AG09319 (cell line): ENCODE measurements at regions not wholly inside any gene's neighbourhood (a gene's known extent, or its start where the extent isn't known, plus 50 kb on each side); places are given as distances from the start of the nearest gene placed in this dataset.

Experiments
- DNase-seq: peaks from one replicate; pipeline ENCODE4 v3.0.0-alpha.2; 2010; ENCODE audit warnings: low read depth; ENCODE audit errors: extremely low read depth
- TF ChIP-seq, protein P1 (sequence below): IDR thresholded peaks from 2 replicates; pipeline ENCODE4 v1.5.1; 2011; ENCODE audit warnings: low read depth, mild to moderate bottlenecking, inconsistent platforms, low read length, moderate library complexity

DNA sequence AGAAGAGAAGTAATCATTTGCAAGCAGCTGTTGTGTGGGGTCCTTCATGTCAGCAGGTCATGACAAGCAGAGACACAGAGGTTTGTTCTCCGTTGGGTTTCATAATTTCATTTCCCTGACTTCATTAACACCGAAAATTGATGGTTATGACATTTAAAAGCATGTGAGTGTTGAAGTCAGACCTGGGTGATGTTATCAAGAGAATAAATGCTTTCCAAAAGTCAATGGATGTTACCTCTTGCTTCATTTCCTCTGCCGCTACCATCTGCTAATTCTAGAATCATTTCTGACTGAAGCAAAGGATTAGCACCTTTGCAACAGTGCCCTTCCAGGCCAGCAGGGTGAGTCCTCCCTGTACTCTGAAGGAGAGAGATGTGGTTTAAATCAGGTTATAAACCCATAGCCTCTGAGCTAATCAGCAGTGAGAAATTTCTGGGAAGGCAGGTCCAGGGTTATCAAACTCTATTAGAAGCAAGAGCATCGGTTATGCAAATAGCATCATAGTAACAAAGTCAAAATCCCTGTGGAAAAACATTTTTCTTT is 446.2 kb downstream of the PIK3C3 start:
- TF ChIP-seq, protein P1, sequence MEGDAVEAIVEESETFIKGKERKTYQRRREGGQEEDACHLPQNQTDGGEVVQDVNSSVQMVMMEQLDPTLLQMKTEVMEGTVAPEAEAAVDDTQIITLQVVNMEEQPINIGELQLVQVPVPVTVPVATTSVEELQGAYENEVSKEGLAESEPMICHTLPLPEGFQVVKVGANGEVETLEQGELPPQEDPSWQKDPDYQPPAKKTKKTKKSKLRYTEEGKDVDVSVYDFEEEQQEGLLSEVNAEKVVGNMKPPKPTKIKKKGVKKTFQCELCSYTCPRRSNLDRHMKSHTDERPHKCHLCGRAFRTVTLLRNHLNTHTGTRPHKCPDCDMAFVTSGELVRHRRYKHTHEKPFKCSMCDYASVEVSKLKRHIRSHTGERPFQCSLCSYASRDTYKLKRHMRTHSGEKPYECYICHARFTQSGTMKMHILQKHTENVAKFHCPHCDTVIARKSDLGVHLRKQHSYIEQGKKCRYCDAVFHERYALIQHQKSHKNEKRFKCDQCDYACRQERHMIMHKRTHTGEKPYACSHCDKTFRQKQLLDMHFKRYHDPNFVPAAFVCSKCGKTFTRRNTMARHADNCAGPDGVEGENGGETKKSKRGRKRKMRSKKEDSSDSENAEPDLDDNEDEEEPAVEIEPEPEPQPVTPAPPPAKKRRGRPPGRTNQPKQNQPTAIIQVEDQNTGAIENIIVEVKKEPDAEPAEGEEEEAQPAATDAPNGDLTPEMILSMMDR: no peak
- DNase-seq: no peak

DNA sequence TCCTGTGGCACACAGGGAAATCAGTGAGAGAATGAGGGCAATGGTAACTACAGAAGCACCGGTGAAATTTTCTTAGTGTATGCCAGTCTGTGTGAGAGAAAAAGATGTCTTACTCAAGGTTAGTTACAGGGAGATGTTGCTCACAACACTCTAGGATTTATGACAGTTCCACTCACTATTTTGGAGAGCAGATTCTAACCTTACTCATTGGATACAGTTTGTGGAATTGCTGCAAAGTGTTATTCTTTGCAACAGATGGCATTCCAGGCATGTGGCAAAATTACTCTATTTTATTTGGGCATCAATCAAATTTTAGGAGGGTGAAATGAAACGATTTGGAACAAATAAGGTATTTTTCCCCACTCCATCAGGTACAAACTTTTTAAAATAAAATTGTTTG is 449.1 kb downstream of the PIK3C3 start:
- TF ChIP-seq, protein P1: no peak
- no peak for DNase-seq

DNA sequence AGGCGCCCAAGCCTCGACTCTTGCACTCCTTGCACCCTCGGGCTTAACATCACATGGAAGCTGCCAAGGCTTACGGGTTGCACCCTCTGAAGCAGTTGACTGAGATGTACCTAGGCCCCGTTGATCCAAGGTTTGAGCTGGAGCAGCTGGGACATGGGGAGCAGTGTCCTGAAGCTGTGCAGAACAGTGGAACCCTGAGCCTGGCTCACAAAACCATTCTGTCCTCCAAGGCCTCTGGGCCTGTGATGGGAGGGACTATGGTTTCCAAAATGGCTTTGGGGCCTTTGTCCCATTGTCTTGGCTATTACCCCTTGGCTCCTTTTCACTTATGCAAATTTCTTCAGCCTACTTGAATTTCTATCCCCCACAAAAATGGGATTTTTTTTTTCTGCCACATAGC is 454.0 kb downstream of the PIK3C3 start:
- TF ChIP-seq, protein P1: no peak
- no peak for DNase-seq

DNA sequence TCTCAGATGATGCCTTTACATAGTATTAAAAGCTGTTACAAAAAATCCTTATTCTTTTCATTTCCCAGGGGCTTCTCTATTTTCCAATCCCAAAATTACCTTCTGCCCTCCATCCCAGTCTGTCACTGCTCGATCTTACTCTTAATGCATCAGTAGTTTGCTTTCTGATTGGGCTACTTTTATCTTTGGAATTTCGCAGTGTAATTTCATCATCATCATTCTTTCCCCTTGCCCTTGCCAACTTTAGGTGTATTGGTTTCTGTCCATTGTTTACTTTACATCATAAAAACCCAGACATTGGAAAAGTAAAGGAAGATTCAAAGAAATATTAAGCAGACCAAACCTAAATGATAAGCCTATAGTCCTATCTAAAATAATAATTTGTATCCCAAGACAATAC is 457.2 kb downstream of the PIK3C3 start:
- no peak for DNase-seq
- TF ChIP-seq, protein P1: no peak

DNA sequence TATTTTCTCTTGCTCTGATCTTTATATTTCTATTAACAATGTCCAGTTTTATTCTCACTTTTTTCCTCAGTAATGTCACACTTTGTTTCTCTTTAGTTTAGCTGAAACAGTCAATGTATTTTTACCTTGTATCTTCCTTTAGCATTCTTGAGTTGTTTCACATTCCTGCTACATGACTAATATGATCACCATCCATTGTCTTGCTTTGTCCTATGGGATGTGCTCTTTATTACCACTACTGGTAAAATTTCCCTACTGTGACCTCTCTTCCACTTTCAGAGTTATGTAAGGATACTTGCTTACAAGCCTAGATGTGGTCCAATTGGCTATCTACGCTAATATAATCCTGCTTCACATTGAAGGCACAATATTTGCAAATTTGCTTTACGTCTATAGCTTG is 457.9 kb downstream of the PIK3C3 start:
- DNase-seq: no peak
- TF ChIP-seq, protein P1: no peak

DNA sequence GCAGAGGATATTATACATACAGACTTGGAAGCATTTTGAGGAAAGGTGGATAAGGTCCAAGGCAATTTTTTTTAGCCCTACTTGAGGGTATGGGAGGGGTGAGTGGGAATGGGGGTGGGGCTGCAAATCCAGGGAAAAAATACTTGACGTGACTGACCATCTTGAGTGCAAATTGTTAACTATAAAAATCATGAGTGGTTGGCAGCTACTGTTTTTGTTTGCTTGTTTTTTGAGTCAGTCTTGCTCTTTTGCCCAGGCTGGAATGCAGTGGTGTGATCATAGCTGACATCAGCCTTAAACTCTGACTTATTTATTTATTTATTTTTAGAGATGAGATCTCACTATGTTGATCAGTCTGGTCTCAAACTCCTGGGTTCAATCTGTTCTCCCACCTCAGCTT is 458.8 kb downstream of the PIK3C3 start:
- DNase-seq: no peak
- TF ChIP-seq, protein P1: no peak

DNA sequence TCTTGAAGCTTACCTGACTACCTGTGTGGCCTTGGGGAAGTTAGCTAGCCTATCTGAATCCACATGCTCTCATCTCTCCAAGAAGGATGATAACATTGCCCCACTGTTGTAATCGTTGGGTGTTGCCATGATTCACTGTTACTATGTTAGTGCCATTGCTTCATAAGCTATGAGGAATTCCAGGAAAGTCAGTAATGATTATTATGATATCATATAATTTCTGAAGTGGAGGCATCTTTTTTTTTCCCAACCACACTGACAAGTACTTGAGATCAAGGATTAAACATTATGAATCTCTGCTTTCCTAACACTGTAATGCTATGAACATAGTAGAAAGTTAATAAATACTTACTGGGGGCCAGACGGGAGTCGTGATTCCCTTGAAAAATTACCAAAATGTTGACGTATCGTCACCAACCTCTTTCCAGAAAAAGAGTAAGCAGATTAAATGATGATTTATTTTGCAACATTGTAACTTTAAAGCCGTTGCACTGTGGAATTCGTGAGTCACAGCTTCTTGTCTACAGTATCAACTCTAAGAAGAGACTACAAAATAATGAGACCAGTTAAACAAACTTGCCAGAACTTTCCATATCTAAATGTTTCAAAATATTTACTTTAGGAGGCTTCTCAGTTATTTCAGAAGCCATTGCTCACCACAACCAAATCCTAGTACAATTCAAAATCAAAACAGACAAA is 459.9 kb downstream of the PIK3C3 start:
- TF ChIP-seq, protein P1: no peak
- no peak for DNase-seq
